ENCODE measurements at regions not wholly inside any gene's neighbourhood (a gene's known extent, or its start where the extent isn't known, plus 50 kb on each side); places are given as distances from the start of the nearest gene placed in this dataset.

- Histone ChIP-seq H3K36me3 (ENCODE audit: control insufficient read depth, low read length) (no peaks in the 10 kb centered on the region), H3K9me2 (replicated peaks; ENCODE audit: control insufficient read depth, low read length) (no peaks in the 10 kb centered on the region), H4K20me1 (ENCODE audit: control insufficient read depth, insufficient read depth, low read depth, low read length) (no peaks in the 10 kb centered on the region), H3K9me3 (ENCODE audit: control insufficient read depth, insufficient read depth, low read length) (no peaks in the 10 kb centered on the region), H3K4me3 (ENCODE audit: low read length) (no peak overlapping the region), H3K27me3 (ENCODE audit: control insufficient read depth, low read length) (peaks cover 8% of the 10 kb centered on the region; the same call in 1 of the 2 replicates), H3F3A (ENCODE audit: control insufficient read depth, insufficient read depth) (no peaks in the 10 kb centered on the region), H3K27ac (ENCODE audit: low read depth, low read length) (no peak overlapping the region), H3K4me1 (ENCODE audit: control insufficient read depth, low read length) (peaks cover 3% of the 10 kb centered on the region), H3K79me2 (ENCODE audit: control insufficient read depth, low read length) (no peaks in the 10 kb centered on the region), H3K4me2 (ENCODE audit: low read length) (no peak overlapping the region)
- TF ChIP-seq EZH2phosphoT487 (IDR thresholded peaks at IDR 0.05; ENCODE audit: borderline replicate concordance, low read length) (no peak), CTCF (IDR thresholded peaks at IDR 0.05; ENCODE audit: low read depth, low read length, poor library complexity, severe bottlenecking) (no peak)
These were observed 95.9 kb downstream of the SINHCAF start for GRCh38 chr12:31230004-31230403.

Data from DOHH2 (cell line).